Activated CD8-positive, alpha-beta memory T cell treated with anti-CD3 and anti-CD28 coated beads, Interleukin-2, amount 50 U/mL, for 48 hours (primary cell): ENCODE measurements at regions not wholly inside any gene's neighbourhood (a gene's known extent, or its start where the extent isn't known, plus 50 kb on each side); places are given as distances from the start of the nearest gene placed in this dataset.

Experiments
- DNase-seq: peaks from one replicate; pipeline ENCODE4 v3.0.0-alpha.2; 2020

DNA sequence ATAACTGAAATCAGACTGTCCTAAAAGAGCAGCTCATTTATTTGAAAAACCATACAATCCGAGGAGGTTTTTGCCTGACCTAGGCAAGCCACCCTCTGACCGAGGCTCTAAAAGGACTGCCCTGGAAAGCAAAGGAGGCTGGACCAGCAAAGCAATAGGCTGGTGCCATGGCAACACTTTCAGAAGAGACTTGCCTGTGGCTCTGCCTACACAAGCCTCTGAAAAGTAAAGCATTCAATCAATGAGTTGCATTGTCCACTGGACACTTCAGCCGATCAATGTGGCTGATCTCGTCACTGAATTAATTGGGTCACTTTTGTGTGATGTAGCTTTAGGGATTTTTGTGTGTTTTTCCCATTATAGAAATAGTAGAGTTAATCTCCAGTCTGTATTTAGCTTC is 99.1 kb upstream of the SEMA6D start:
- no peak for DNase-seq

GRCh38 chr15:47620960-47621681 is 96.2 kb upstream of the SEMA6D start:
- no peak for DNase-seq

- no peak for DNase-seq
These were observed 95.2 kb upstream of the SEMA6D start for GRCh38 chr15:47622055-47622454.

- no peak for DNase-seq
These were observed 92.8 kb upstream of the SEMA6D start for GRCh38 chr15:47624503-47624902.

DNA sequence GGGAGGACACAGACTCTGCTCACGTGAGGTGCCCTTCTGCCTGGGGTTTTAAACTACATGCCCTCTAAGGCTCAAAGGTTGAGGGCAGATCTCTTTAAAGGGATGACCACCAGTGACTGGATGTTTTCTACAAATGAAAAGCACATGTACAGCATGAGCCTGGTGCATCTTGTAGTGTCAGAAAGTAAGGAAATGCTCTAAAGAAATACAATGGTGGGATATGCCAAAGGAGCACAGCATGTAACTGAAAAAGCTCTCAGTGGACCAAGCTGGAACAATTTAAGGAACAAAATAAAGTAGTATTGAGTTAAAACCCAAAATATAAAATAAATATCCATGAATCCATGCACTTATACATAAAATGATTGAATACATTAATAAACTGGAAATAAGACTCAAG is 78.3 kb upstream of the SEMA6D start:
- no peak for DNase-seq

- no peak for DNase-seq
These were observed 77.2 kb upstream of the SEMA6D start for GRCh38 chr15:47640079-47640478.

GRCh38 chr15:47640901-47641300 is 76.4 kb upstream of the SEMA6D start:
- no peak for DNase-seq

GRCh38 chr15:47644722-47645121 is 72.6 kb upstream of the SEMA6D start:
- DNase-seq, result no peak

DNA sequence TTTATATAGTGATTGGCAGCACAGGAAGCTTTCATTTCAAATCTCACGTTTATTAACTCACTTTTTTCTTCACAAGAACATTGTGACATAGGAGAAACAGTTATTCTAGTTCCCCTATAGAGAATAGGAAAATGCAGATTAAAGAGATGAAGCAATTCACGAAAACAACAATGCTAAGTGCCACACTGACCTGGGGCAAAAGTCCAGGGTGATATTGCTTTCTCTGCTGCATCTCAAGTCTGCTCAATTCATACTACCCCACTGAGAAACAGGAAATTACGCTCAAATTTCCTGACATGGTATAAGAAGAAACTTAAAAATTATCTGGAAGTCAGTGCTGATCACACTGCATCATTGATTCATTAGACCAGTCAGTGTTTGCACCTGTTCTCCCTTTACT is 66.7 kb upstream of the SEMA6D start:
- DNase-seq, result no peak

- no peak for DNase-seq
These were observed 65.0 kb upstream of the SEMA6D start for GRCh38 chr15:47652328-47652727.

GRCh38 chr15:47652844-47653243 is 64.5 kb upstream of the SEMA6D start:
- DNase-seq, result no peak

DNA sequence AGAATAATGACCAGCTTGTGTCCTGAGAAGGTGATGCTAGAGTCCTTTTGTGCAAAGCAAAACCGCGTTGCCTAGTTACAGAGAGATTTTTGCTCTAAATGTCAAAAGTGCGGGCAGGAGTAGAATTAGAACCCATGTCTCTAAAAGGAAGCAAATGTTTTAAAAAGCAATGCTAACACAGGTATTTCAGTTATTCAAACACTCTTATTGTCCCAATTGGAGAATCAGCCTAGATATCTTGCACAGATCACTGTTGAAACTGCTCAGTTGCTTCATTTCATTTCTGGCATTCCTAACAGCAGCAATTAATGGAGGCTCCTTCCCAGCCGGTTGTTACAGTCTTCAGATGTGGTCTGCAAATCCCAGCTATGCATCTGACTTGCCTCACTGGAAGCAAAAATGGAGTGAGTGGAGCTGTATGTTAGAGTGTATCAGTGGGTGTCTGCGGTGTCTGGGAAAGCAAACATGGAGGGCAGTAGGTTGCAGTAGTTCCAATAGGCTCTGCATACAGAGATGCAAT is 55.6 kb upstream of the SEMA6D start:
- DNase-seq, result no peak

DNA sequence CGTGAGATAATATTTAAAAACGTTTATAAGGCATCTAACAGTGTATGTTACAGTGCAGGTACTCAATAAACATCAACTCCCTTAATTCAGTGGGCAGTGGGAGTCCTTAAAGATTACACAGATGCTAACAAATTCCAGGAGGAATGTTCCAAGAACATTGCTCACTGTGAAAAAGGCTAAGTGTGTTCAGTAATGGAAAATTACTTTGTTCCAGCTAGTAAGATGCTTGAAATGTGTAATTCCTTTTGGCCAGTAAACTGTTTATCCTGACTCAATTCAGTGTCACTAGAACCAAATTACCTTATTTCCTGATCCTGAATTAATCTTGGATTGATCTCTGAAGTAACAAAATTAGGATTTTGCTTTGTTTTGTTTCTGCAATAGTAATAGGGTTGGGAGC is 54.2 kb upstream of the SEMA6D start:
- DNase-seq, result no peak
